ENCODE measurements at regions not wholly inside any gene's neighbourhood (a gene's known extent, or its start where the extent isn't known, plus 50 kb on each side); places are given as distances from the start of the nearest gene placed in this dataset.

DNA sequence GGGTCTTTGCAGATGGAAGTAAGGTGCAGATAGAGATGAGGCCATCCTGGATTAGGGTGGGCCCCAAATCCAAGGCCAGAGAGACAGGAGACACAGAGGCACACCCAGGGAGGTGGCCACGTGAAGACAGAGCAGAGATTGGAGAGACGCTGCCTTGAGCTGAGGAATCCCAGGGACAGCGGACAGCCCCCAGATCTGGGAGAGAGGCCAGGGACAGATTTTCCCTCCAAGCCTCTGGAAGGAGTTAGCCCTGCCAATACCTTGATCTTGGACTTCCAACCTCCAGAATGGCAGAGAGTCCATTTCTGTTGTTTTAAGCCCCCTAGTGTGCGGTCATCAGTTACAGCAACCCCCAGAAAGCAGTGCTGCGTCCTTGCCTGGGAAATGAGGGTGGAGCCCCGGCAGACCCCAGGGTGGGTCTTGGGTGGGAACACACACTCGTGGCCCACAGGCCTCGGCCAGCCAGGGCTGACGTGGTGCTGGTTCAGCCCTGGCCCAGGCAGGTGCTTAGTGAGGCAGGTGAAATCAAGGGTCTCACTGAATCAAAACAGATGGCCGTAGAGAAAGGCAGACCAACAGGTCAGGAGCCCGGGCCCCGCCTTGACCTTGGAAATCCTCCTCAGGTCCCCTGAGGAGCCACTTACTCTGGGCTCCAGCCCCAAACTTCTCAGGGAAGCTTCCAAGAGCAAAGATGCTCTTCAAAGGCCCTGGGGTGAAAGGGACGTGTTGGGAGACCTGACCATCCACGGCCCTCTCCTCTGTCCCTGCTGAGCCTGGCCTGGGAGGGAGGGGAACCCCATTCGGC lies 169.3 kb downstream of the RBFOX3 start:
- TF ChIP-seq NFRKB (IDR thresholded peaks at IDR 0.05) (no peak), CTBP1 (IDR thresholded peaks at IDR 0.05; ENCODE audit: borderline replicate concordance) (no peak), BHLHE40 (IDR thresholded peaks at IDR 0.05; ENCODE audit: borderline replicate concordance) (no peak), SUZ12 (IDR thresholded peaks at IDR 0.05) (no peak), ZNF384 (IDR thresholded peaks at IDR 0.05) (no peak), FOXM1 (IDR thresholded peaks at IDR 0.05; ENCODE audit: borderline replicate concordance) (no peak)
- TF ChIP-seq, protein P1, sequence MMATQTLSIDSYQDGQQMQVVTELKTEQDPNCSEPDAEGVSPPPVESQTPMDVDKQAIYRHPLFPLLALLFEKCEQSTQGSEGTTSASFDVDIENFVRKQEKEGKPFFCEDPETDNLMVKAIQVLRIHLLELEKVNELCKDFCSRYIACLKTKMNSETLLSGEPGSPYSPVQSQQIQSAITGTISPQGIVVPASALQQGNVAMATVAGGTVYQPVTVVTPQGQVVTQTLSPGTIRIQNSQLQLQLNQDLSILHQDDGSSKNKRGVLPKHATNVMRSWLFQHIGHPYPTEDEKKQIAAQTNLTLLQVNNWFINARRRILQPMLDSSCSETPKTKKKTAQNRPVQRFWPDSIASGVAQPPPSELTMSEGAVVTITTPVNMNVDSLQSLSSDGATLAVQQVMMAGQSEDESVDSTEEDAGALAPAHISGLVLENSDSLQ (IDR thresholded peaks at IDR 0.05) = no peak
